ENCODE measurements at regions not wholly inside any gene's neighbourhood (a gene's known extent, or its start where the extent isn't known, plus 50 kb on each side); places are given as distances from the start of the nearest gene placed in this dataset.
"Not testable (repeated sequence)": the region's sequence is repeated elsewhere in the genome, so short reads cannot be mapped to it uniquely, and the experiment has no call there.

- intact Hi-C loops (cut with DNase I) = no loop called here
- DNase-seq (ENCODE audit: low spot score) = no peak
Measured at GRCh38 chr2:194102546-194102945, 1554.5 kb upstream of the SLC39A10 start.

- DNase-seq (ENCODE audit: low spot score) = no peak
- intact Hi-C loops (cut with DNase I) = no loop called here
Measured at GRCh38 chr2:194100201-194100600, 1556.8 kb upstream of the SLC39A10 start.

GRCh38 chr2:194096402-194096801, 1560.6 kb upstream of the SLC39A10 start:
- no peak for DNase-seq (ENCODE audit: low spot score)
- intact Hi-C loops (cut with DNase I) = no loop called here

- DNase-seq (ENCODE audit: low spot score) = no peak
- intact Hi-C loops (cut with DNase I) = no loop called here
Measured at GRCh38 chr2:194095359-194095758, 1561.7 kb upstream of the SLC39A10 start.

- intact Hi-C loops (cut with DNase I) = no loop called here
- no peak for DNase-seq (ENCODE audit: low spot score)
Measured at GRCh38 chr2:194090251-194090905, 1566.6 kb upstream of the SLC39A10 start.

GRCh38 chr2:194087089-194087958, 1569.7 kb upstream of the SLC39A10 start:
- intact Hi-C loops (cut with DNase I) = no loop called here
- no peak for DNase-seq (ENCODE audit: low spot score)

GRCh38 chr2:194086129-194086528, 1570.9 kb upstream of the SLC39A10 start:
- no peak for DNase-seq (ENCODE audit: low spot score)
- intact Hi-C loops (cut with DNase I) = no loop called here

GRCh38 chr2:194079989-194080388, 1577.0 kb upstream of the SLC39A10 start:
- no peak for DNase-seq (ENCODE audit: low spot score)
- intact Hi-C loops (cut with DNase I) = no loop called here

GRCh38 chr2:194077366-194077765, 1579.7 kb upstream of the SLC39A10 start:
- intact Hi-C loops (cut with DNase I) = no loop called here
- DNase-seq (ENCODE audit: low spot score) = no peak

- DNase-seq (ENCODE audit: low spot score) = no peak
- intact Hi-C loops (cut with DNase I) = no loop called here
Measured at GRCh38 chr2:194062401-194062800, 1594.6 kb upstream of the SLC39A10 start.

GRCh38 chr2:194060269-194060668, 1596.8 kb upstream of the SLC39A10 start:
- intact Hi-C loops (cut with DNase I) = no loop called here

GRCh38 chr2:194054313-194054712, 1602.7 kb upstream of the SLC39A10 start:
- no peak for DNase-seq (ENCODE audit: low spot score)
- intact Hi-C loops (cut with DNase I) = no loop called here

More at GRCh38 chr2:194060269-194060668, 1596.8 kb upstream of the SLC39A10 start:
- DNase-seq (ENCODE audit: low spot score) = no peak

GRCh38 chr2:194044321-194044720, 1612.7 kb upstream of the SLC39A10 start:
- DNase-seq (ENCODE audit: low spot score) = no peak
- intact Hi-C loops (cut with DNase I) = no loop called here

- intact Hi-C loops (cut with DNase I); DNase-seq (ENCODE audit: low spot score): not testable (repeated sequence)
Measured at GRCh38 chr2:194021130-194021529, 1635.9 kb upstream of the SLC39A10 start.

GRCh38 chr2:194020155-194020554, 1636.9 kb upstream of the SLC39A10 start:
- intact Hi-C loops (cut with DNase I) = no loop called here
- DNase-seq (ENCODE audit: low spot score) = no peak

- no peak for DNase-seq (ENCODE audit: low spot score)
- intact Hi-C loops (cut with DNase I) = no loop called here
Measured at GRCh38 chr2:194015751-194016150, 1641.3 kb upstream of the SLC39A10 start.

- DNase-seq (ENCODE audit: low spot score) = no peak
- intact Hi-C loops (cut with DNase I) = no loop called here
Measured at GRCh38 chr2:194014639-194015038, 1642.4 kb upstream of the SLC39A10 start.

GRCh38 chr2:194004590-194005206, 1652.3 kb upstream of the SLC39A10 start:
- no peak for DNase-seq (ENCODE audit: low spot score)
- intact Hi-C loops (cut with DNase I) = no loop called here

- intact Hi-C loops (cut with DNase I) = no loop called here
- no peak for DNase-seq (ENCODE audit: low spot score)
Measured at GRCh38 chr2:194003911-194004310, 1653.1 kb upstream of the SLC39A10 start.

GRCh38 chr2:194002699-194003368, 1654.2 kb upstream of the SLC39A10 start:
- intact Hi-C loops (cut with DNase I) = no loop called here
- DNase-seq (ENCODE audit: low spot score) = peak; percentile 65
